GM19438 (cell line): ENCODE measurements at regions not wholly inside any gene's neighbourhood (a gene's known extent, or its start where the extent isn't known, plus 50 kb on each side); places are given as distances from the start of the nearest gene placed in this dataset.
A peak's percentile ranks its signal among the peaks of the same experiment; 100 is the strongest.
"Not testable (repeated sequence)": the region's sequence is repeated elsewhere in the genome, so short reads cannot be mapped to it uniquely, and the experiment has no call there.

Experiments used
- ATAC-seq: cut with Tn5 transposase; IDR thresholded peaks from one replicate; pipeline ENCODE4 v1.9.1; 2021; ENCODE audit warnings: low read depth; ENCODE audit not compliant: unreplicated experiment

DNA sequence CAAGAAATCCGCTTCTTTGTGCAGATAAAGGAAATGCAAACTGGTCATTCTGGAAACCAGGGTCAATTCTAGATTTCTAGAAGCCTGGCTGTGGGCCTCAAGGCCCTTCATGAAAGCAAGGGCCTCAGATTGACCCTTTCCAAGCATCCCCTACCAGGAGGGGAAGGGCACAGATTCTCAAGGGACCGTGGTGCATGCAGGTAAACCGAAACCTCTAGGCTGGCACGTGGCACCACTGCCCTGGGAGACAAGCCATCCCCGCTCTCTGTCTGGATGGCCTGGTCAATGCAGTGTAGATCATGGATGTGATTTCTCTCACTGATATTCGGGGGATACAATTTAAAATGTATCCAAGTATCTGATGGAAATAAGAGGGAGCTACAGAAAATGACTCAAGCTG is 69.4 kb downstream of the TOMM20 start:
- no peak for ATAC-seq

DNA sequence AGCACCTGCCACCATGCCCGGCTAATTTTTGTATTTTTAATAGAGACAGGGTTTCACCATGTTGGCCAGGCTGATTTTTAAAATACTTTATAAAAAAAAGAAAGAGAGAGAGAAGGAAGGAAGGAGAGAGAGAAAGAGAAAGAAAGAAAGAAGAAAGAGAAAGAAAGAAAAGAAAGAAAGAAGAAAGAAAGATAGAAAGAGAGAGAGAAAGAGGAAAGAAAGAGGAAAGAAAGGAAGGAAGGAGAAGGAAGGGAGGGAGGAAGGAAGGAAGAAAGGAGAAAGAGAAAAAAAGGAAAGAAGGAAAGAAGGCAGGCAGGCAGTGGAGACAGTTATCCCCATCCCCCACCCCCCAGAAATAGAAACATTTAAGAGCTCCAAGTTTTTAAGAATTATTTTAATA is 69.9 kb downstream of the TOMM20 start:
- ATAC-seq = no peak

DNA sequence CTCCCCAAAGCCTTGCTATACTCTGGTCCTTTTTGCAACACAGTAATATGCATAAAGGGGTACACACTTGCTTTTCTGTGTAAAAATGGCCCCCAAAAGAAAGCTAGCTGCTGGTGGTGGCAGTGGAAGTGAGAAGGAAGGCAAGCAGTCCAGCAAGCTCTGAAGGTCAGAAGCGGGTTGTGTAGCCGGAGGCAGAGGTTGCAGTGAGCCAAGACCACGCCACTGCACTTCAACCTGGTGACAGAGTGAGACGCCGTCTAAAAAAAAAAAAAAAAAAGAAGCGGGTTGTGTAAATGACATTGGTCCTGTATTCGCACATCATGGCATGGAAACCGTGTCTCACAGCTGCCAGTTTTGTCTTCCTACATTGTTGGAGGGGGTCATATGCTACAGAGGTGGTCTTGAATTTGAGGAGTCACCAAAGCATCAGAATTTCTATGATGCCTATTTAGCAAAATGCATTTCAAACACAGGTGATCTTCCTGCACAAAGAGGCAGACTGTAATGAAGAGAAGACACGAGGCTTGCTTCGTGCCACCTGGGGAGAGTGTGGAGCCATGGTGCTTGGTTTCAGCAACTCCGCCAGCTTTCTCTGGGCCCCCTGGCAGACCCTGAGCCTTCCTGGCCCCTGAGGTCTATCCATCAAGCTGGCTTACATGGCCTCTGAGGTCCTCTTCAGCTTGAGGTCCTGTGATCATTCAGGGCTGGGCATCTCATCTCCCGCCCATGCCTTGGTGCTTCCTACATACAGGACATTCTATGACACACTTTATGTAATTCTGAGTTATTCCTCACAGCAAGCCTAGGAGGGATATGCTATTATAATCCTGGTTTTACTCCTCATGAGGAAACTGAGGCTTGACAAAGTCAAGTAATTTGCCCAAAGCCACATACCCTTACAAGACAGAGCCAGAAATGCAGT is 71.0 kb downstream of the TOMM20 start:
- no peak for ATAC-seq

DNA sequence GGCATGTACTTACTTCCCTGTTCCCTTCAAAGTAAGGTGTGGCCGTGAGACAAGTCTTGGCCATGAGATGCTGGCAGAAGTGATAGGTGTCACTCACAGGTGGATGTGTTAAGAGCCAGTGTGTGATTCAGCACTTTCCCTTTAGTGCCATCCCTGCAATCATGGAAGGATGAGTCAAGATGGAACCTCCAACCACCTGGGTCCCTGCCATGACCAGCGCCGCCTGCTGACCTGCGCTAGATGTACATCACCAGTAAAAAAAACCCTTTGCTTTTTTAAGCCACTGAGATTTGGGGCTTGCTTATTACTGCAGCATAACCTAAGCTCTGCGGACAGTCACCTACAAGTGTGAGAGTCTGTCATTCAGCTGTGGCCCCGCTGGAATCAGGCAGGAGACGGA is 71.7 kb downstream of the TOMM20 start:
- ATAC-seq = no peak

DNA sequence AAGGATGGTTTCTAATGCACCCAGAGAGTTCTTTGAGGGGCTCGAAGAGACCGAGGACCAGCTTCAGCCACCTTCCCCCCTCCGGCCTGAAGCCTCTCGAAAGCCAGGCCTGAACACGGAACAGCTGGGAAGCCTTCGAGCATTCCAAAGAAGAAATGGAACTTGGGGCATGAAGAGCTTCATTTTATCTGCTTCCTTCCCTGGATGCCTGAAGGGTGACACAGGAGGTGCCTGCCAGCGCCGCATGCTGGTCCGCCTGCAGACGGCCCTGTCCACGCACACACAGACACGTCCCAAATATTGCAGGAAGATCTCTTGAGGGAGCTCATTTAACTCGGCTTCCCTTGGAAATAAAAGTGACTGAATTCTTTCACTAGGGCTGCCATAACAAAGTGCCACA is 73.7 kb downstream of the TOMM20 start:
- ATAC-seq = no peak

DNA sequence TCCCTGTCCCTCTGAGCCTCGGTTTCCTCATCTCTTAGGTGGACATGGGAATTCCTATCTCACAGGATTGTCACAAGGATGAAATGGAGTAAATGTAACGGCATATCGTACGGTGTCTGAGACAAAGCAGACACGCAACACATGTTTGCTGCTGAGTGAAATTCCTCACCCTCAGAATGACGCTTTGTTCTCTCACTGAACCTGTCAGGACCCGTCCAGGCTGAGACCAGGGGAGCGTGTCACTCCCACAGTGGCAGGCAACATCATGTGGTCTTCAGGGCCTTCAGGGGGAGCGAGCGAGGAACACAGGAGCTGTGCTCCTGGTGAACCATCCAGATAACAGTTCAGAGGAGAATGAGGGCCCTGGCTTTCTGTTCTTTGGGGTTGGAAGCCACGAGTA is 74.2 kb downstream of the TOMM20 start:
- no peak for ATAC-seq

DNA sequence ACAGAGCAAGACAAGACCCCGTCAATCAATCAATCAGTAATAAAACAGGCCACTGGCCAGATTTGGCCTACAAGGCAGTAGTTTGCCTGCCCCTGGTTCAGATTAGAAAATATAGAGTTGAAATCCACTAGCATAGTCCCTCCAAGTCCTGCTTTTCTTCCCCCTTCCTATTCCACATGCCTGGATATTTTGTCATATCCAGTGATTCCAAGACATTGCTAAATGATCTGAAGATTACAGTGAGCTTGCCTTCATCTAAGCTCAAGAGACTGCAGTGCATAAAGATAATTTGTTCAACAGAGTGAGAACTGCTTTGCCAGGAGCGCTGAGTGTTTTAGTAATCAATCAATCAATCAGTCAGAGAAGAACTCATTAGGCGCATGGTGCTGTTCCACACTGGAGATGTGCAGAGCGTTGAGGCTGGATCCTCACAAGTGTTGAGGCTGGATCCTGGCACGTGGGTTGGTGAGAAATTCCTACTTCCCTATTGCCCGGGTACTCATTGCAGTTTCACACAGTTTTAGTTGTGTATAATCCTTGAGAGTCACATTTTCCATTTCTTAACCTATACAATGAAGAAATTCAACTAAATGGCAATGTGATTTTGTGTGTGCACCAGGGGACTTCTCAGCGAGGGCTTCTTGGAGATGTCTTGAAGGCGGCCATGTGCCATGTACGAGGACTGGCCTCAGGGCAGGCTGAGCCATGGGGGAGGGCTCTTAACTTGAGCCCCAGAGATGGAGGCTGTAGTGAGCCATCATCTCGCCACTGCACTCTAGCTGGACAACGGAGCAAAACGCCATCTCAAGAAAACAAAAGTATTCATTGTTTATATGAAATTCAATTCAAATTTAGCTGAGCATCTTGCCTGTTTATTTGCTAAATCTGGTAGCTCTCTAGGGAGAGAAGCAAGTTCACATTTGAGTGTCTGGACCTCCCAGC is 76.3 kb downstream of the TOMM20 start:
- no peak for ATAC-seq

DNA sequence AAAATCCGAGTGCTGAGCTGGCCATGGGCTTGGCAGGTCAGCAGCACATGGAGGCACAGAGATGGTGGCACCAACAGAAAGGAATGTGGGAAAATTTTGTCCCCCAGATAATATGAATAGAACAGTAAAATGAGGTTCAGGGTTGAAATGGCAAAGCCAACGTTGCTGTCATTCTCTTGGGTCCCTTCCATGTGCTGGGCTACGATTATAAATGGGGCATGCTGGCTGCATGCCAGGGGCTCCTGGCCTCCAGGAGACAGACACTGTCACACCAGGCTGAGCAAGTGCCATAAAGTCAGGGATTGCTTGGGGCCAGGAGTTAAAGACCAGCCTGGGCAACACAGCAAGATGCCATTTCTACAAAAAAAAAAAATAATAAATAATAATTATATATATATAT is 77.1 kb downstream of the TOMM20 start:
- no peak for ATAC-seq

DNA sequence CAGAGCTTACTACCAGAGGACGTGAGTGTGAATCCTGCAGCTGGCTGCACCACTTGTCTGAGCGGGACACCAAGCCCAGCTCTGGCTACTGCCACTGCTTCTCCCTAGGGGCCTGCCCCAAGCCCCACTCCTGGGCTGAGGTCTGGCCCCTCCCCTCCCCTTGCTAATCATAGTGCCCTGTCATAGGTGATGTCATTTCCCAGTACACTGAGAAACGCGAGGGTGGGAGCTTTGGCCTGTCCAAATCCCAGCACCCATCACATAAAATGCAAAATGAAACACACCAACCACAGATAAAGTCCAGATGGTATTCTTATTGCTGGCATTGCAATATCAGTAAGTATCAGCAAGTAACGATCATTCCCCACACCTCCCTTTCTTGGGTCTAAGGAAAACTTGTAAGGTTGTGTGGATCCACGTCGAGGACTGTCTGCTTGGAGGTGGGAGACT is 77.7 kb downstream of the TOMM20 start:
- ATAC-seq = peak; percentile 35

DNA sequence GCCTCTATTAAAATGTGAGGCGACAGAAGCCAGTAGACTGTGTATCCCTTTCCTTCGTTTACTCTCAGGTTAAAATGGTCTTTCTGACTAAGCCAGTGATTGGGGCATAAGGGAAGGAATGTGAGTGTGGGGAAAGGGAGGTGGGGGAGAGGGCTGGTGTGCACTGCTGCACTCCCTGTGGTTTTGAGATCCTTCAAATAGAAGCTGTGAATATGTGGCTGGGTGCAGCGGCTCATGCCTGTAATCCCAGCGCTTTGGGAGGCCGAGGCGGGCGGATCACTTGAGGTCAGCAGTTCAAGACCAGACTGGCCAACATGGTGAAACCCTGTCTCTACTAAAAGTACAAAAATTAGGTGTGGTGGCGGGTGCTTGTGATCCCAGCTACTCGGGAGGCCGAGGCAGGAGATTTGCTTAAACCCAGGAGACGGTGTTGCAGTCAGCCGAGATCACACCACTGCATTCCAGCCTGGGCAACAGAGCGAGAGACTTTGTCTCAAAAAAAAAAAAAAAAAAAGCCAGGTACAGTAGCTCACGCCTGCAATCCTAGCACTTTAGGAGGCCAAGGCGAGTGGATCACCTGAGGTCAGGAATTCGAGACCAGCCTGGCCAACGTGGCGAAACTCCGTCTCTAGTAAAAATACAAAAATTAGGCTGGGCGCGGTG is 78.8 kb downstream of the TOMM20 start:
- ATAC-seq = not testable (repeated sequence)

DNA sequence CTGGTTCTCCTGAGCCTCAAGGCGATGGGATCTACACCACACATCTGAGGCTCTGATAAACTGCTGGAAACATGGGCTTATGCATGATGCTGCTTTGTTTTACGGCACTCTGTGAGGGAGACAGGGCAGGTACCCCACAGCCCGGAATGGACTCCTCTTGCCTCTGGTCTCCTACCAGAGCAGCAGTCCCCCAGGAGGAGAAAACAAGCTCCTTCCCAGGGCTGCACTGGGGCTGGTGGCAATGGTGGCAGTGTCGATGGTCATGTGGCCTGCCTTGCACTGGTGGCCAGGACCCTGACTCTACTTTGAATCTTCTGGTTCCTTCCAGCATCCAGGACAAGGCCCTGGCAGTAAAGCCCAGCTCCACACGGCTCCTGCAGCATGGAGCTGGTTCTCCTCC is 79.4 kb downstream of the TOMM20 start:
- ATAC-seq = no peak

DNA sequence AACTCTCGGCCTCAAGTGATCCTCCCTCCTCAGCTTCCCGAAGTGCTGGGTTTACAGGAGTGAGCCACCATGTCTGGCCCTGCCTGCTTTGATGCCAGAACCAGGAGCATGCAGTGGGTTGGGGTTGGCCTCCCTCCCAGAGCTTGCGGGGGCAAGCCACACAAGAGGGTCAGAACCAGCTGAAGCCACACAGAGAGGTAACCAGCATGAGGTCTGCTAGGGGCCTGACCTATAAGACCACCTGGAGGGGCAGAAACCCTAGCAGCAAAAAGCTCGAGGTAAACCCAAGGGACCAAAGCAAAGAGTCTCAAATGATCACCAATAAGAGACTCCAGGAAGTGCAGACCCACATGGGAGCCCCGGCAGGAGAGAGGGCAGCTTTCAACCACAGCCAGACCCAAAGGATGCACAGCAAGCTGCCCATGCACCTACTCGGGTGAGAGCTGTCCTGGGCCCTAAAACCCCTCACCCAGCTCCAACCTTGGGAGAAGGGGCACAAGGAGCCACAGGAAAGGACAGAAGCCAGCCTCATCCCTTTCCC is 81.2 kb downstream of the TOMM20 start:
- ATAC-seq = no peak

DNA sequence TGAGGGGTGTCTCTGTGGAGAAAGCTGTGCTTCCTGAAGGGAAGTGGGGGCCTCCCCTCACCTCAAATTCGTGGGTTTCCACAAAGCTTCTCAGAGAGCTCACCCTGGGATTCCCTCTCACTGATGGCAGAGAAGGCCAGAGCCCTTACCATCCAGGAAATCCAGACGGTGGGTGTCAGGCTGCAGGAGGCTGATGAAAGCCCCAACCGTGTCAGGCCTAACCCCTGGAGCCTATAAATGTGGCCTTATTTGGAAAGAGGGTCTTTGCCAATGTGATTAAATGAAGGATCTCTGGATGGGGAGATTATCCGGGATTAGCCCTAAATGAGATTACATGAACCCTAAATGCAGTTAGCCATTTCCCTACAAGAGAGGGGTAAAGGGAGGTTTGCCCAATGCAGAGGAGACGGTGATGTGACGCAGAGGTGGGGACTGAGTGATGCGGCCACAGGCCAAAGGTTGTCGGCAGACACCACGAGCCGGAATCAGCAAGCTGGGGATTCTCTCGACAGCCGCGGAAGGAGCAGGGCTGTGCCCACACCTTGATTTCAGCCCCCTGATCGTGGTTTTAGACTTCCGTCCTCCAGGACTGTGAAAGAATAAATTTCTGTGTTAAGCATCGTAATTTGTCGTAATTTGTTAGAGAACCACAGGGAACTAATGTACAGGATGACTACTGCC is 82.6 kb downstream of the TOMM20 start:
- ATAC-seq = no peak

DNA sequence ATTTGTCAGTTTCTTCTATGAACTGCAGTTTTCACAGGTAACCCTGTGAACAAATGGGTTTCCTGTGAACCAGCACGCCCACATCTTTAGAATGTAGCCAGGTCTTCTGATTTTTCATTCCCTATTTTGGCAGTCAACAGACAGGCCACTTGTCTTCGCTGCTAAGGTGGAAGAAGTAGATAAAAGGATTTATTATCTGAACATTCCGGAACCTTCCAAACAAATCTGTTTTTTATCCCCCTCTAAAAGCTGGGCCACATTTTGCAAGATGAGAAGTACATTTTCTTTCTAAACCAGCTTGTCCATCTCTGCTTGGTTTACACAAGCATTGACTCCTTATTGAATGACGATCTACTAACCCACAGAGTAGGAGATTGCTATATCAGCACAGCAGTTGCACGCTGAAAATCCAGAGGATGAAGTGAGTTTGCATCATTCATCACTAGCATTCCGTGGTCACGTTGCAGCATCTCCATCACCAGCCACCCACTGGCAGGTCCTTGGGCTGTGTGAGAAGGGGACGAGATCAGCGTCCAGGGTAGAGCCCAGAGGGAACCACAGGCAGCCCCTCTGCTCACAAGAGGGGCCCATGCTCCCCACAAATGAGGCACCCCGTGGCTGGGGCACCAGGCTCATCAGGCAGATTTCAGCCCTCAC is 83.5 kb downstream of the TOMM20 start:
- no peak for ATAC-seq

DNA sequence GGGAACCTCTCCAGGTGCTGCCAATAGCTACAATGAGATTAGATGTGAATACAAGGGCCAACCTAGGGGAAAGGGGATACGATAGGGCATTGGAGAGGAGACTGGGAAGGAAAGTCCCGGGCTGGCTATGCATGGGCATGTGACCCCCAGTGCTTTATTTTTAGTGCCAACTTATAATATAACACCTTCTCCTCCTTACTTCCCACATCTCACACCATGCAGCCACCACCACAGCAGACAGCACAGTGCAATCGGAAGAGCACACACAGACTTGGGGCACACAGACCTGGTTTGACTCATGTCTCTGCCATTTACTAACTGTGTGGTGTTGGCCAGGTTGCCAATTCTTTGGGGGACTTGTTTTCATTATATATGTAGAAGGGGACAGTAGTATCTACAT is 85.4 kb downstream of the TOMM20 start:
- ATAC-seq = no peak

DNA sequence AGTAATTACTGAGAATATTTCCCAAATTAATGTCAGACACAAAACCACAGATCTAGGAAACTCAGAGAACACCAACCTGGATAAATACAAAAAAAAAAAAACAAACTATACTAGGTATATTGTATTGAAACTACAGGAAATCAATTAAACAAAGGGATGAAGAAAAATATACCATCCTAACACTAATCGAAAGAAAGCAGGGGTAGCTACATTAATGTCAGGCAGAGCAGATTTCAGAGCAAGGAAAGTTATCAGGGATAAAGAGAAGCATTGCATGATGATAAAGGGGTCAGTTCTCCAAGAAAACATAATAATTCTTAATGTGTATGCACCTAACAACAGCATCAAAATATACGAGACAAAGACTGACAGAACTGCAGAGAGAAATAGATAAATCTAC is 89.9 kb downstream of the TOMM20 start:
- no peak for ATAC-seq

DNA sequence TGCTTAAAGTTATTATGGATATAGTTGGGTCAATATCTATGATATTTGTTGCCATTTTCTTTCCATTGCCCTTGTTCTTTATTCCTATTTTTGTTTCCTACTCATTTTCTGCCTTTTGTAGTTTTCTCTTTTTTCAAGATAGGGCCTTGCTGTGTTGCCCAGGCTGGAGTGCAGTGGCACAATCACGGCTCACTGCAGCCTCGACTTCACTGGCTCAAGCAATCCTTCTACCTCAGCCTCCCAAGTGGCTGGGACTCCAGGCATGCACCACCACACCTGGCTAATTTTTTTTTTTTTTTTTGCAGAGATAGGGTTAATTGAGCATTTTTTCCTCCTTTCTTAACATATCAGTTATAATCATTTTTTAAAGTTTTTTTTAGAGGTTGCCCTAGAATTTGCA is 92.7 kb downstream of the TOMM20 start:
- ATAC-seq = no peak

DNA sequence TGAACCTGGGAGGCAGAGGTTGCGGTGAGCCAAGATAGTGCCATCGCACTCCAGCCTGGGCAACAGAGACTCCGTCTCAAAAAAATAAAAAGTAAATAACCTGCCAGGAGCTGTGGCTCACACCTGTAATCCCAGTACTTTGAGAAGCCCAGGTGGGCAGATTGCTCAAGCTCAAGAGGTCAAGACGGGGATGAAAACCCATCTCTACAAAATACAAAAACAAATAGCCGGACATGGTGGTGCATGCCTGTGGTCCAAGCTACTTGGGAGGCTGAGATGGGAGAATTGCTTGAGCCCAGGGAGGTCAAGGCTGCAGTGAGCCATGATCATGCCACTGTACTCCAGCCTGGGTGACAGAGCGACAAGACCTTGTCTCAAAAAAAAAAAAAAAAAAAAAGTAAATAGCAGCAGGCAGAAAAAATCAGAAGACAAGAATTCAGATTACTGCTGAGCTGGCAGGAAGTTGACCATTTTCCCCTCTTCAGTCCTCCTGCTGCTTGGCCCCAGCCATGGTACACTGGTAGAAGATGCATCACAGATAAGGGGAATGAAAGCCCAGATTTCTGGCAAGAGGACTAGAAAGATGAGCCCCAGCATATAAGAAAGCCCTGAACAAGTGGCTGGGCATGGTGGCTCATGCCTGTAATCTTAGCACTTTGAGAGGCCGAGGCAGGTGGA is 97.6 kb downstream of the TOMM20 start:
- ATAC-seq = no peak

DNA sequence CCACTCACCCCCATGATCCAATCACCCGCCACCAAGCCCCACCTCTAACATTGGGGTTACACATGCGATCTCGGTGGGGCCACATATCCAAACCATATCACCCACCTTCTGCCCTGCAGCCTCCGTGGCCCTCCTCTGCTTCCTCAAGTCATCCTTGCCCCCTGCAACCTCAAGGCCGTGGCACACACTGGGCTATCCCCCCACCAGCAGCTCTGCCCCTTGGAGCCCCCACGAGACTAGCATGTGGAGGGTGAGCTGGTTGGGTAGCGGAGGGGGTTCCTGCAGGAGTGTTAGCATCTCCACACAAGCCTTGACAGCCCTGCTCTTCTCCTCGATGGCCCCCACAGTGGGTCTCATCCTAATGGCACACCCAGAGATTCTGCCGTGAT is 100.8 kb downstream of the TOMM20 start:
- ATAC-seq = no peak
